MCF 10A (cell line): ENCODE measurements at regions not wholly inside any gene's neighbourhood (a gene's known extent, or its start where the extent isn't known, plus 50 kb on each side); places are given as distances from the start of the nearest gene placed in this dataset.

Experiments used
- BruUV-seq: library from RNA; stranded (reverse); fragments of 400-500 nt; replicated peaks from 2 replicates; lab custom pipeline; 2021; lab: Mats Ljungman, UMichigan
- CTCF ChIA-PET: fragments of 300-600 bp; sonication (Branson Sonifier 250); formaldehyde crosslinking; extraction: SDS; loops from one replicate; lab custom pipeline; 2021; ENCODE audit warnings: antibody characterized with exemption, inconsistent platforms; lab: Yijun Ruan, JAX
- POLR2A ChIA-PET: fragments of 300-600, 350-650 bp; sonication (Branson Sonifier 250); formaldehyde crosslinking; extraction: SDS; loops from one replicate; lab custom pipeline; 2020; ENCODE audit warnings: antibody characterized with exemption, inconsistent platforms; lab: Yijun Ruan, JAX
- DNase-seq: peaks from one replicate; pipeline ENCODE4 v3.0.0-alpha.2; 2018; ENCODE audit not compliant: unreplicated experiment
- H3K27ac Mint-ChIP-seq: one replicate; pipeline ENCODE4 v1.8.0; 2022; ENCODE audit warnings: mild to moderate bottlenecking, low read depth, mixed read lengths; ENCODE audit not compliant: unreplicated experiment
- H3K27me3 Mint-ChIP-seq: one replicate; pipeline ENCODE4 v1.8.0; 2022; ENCODE audit warnings: mixed read lengths; ENCODE audit not compliant: insufficient read depth, unreplicated experiment
- H3K36me3 Mint-ChIP-seq: one replicate; pipeline ENCODE4 v1.8.0; 2022; ENCODE audit warnings: mild to moderate bottlenecking, moderate library complexity, mixed read lengths; ENCODE audit not compliant: insufficient read depth, unreplicated experiment
- H3K4me1 Mint-ChIP-seq: one replicate; pipeline ENCODE4 v1.8.0; 2022; ENCODE audit warnings: mixed read lengths; ENCODE audit not compliant: insufficient read depth, unreplicated experiment
- H3K4me3 Mint-ChIP-seq: one replicate; pipeline ENCODE4 v1.8.0; 2022; ENCODE audit warnings: mild to moderate bottlenecking, moderate library complexity, mixed read lengths; ENCODE audit not compliant: unreplicated experiment
- H3K9me3 Mint-ChIP-seq: one replicate; pipeline ENCODE4 v1.8.0; 2022; ENCODE audit warnings: mixed read lengths; ENCODE audit not compliant: unreplicated experiment
- intact Hi-C: fragments of 100-400 bp; cut with micrococcal nuclease; formaldehyde crosslinking; loops from 2 replicates; pipeline ENCODE4 v1.14.1; 2022
- TF ChIP-seq, protein P1 (sequence below): fragments of 200-600 bp; IDR thresholded peaks from one replicate; pipeline ENCODE4 v1.8.0; 2022; ENCODE audit warnings: antibody characterized with exemption, mild to moderate bottlenecking; ENCODE audit not compliant: unreplicated experiment

DNA sequence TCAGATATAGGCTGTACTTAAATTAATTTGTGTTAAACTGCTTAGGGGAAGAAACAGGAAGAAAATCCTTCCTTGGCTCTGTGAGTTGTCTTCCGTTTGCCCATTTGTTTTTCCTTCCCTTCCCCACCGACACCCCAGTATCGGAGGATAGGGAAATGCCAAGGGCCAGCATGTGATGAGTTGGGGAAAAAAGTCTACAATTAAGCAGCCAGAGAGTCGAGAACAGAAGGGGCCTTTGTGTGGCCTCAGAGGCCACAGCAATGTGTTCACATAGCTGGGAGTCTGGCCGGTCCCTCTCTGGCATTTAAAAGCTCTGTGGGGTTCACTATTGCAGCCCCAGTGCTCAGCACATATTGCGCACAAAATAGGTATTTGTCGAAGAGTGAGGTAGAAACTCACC, 489.3 kb downstream of the MATN1 start:
- Mint-ChIP-seq H3K27me3 (peaks cover 57% of the 10 kb centered on the region), H3K4me1 (no peaks in the 10 kb centered on the region), H3K36me3 (no peaks in the 10 kb centered on the region), H3K27ac (no peak overlapping the region), H3K9me3 (no peaks in the 10 kb centered on the region), H3K4me3 (no peak overlapping the region)
- BruUV-seq: no TSS peak
- ChIA-PET POLR2A (no interaction called here), CTCF (interaction anchor here (0.6 to 0.7 kb wide), 2 partner anchors 62 to 133 kb away, joined by 3 to 4 read pairs; no protein-coding TSS in a partner anchor)
- no peak for DNase-seq
- intact Hi-C loops: loop anchor here (5.0 kb wide), 1 partner anchor 322 kb away; no protein-coding TSS in a partner anchor
- TF ChIP-seq, protein P1, sequence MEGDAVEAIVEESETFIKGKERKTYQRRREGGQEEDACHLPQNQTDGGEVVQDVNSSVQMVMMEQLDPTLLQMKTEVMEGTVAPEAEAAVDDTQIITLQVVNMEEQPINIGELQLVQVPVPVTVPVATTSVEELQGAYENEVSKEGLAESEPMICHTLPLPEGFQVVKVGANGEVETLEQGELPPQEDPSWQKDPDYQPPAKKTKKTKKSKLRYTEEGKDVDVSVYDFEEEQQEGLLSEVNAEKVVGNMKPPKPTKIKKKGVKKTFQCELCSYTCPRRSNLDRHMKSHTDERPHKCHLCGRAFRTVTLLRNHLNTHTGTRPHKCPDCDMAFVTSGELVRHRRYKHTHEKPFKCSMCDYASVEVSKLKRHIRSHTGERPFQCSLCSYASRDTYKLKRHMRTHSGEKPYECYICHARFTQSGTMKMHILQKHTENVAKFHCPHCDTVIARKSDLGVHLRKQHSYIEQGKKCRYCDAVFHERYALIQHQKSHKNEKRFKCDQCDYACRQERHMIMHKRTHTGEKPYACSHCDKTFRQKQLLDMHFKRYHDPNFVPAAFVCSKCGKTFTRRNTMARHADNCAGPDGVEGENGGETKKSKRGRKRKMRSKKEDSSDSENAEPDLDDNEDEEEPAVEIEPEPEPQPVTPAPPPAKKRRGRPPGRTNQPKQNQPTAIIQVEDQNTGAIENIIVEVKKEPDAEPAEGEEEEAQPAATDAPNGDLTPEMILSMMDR: no peak

DNA sequence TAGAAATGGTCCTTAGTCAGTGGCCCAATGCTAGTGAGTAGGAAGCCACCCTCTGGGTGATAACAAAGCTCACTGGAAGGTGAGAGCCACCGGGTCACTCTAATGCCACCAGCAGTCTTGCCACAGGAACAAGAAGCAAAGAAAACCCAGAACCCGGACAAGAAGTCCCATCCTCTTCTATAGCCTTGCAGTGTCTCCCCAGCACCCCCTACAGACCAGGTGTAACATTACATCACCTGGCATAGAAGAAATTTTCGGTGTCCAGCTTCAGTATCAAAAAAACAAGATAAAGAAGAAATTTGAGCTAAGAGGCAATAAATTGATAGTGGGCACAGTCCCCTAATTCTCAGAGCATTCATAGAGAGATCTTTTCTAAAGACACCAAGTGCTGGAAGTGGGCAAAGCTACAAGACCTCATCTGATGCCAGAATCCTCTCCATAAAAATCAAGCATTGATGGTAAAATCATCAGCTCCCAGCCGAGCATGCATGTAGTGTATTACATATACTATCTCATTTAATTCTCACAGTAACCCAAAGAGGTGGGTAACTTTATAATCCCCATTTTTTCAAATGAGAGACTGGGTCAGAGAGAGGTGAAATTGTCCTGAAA, 491.0 kb downstream of the MATN1 start:
- peak; percentile 38 for DNase-seq
- Mint-ChIP-seq H3K4me3 (no peak overlapping the region), H3K9me3 (no peaks in the 10 kb centered on the region), H3K4me1 (no peaks in the 10 kb centered on the region), H3K27ac (no peak overlapping the region), H3K36me3 (no peaks in the 10 kb centered on the region), H3K27me3 (peaks cover 61% of the 10 kb centered on the region)
- CTCF ChIA-PET: interaction anchor here (0.6 to 1.2 kb wide), 9 partner anchors 8 to 1616 kb away, joined by 3 to 5 read pairs (median 3); no protein-coding TSS in a partner anchor
- intact Hi-C loops: loop anchor here (5.0 kb wide), 1 partner anchor 320 kb away; no protein-coding TSS in a partner anchor
- POLR2A ChIA-PET: no interaction called here
- no TSS peak for BruUV-seq
- TF ChIP-seq, protein P1: peak; percentile 61

DNA sequence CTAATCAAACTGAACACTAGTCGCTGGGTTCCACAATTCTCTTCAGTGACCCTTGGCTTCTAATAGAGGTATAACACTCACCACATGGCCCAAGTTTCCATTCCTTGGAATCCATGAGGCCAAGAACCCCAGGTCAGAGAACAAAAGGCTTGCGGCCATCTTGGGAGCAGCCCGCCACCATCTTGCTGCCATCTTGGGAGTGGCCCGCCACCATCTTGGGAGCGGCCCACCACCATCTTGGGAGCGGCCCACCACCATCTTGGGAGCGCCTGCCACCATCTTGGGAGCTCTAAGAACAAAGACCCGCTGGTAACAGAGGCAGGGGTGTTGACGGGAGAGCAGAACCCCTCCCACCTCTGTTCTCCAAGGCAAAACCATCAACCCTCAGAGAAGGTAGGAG, 493.4 kb downstream of the MATN1 start:
- peaks cover 68% of the 10 kb centered on the region for H3K27me3 Mint-ChIP-seq
- intact Hi-C loops: loop anchor here (5.0 kb wide), 1 partner anchor 318 kb away; no protein-coding TSS in a partner anchor
- no peaks in the 10 kb centered on the region for H3K4me1 Mint-ChIP-seq
- DNase-seq: no peak
- no TSS peak for BruUV-seq
- POLR2A ChIA-PET: no interaction called here
- TF ChIP-seq, protein P1: no peak
- H3K36me3 Mint-ChIP-seq: no peaks in the 10 kb centered on the region
- no peak overlapping the region for H3K27ac Mint-ChIP-seq
- H3K9me3 Mint-ChIP-seq: no peaks in the 10 kb centered on the region
- no peak overlapping the region for H3K4me3 Mint-ChIP-seq
- CTCF ChIA-PET: interaction anchor here (0.7 to 0.8 kb wide), 2 partner anchors 12 to 592 kb away, joined by 4 read pairs; no protein-coding TSS in a partner anchor

DNA sequence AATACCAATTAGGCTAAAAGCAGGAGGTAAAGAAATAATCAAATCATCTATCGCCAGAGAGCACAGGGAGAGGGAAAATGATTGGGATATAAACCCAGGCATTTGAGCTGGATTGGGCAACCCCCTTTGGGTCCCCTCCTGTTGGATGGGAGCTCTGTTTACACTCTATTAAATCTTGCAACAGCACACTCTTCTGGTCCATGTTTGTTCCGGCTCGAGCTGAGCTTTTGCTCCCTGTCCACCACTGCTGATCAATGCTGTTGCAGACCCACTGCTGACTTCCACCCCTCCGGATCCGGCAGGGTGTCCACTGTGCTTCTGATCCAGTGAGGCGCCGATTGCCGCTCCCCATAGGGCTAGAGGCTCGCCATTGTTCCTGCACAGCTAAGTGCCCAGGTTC, 493.8 kb downstream of the MATN1 start:
- intact Hi-C loops: no loop called here
- H3K27me3 Mint-ChIP-seq: peaks cover 66% of the 10 kb centered on the region
- H3K27ac Mint-ChIP-seq: no peak overlapping the region
- no peak overlapping the region for H3K4me3 Mint-ChIP-seq
- no peaks in the 10 kb centered on the region for H3K9me3 Mint-ChIP-seq
- no TSS peak for BruUV-seq
- TF ChIP-seq, protein P1: no peak
- ChIA-PET POLR2A (no interaction called here), CTCF (interaction anchor here (0.6 to 0.9 kb wide), 3 partner anchors 184 to 592 kb away, joined by 3 to 4 read pairs (median 3); no protein-coding TSS in a partner anchor)
- H3K4me1 Mint-ChIP-seq: no peaks in the 10 kb centered on the region
- no peaks in the 10 kb centered on the region for H3K36me3 Mint-ChIP-seq
- DNase-seq: no peak
